Endothelial cell of umbilical vein (primary cell): ENCODE measurements at regions not wholly inside any gene's neighbourhood (a gene's known extent, or its start where the extent isn't known, plus 50 kb on each side); places are given as distances from the start of the nearest gene placed in this dataset.
"Not testable (repeated sequence)": the region's sequence is repeated elsewhere in the genome, so short reads cannot be mapped to it uniquely, and the experiment has no call there.

ENCODE experiments used
- CTCF ChIP-seq, 2 donors: IDR thresholded peaks; 1 replicate in 1 of 2; 2 replicates in 1 of 2; pipeline ENCODE4 v1.5.1; 2011; ENCODE audit warnings: low read length in 2 of 2, mild to moderate bottlenecking in 2 of 2, moderate library complexity in 2 of 2, control low read depth in 1 of 2, inconsistent platforms in 1 of 2, low read depth in 1 of 2; ENCODE audit not compliant: insufficient read depth in 1 of 2; ENCODE audit errors: extremely low read depth in 1 of 2
- POLR2A ChIP-seq: IDR thresholded peaks from 2 replicates; pipeline ENCODE4 v1.6.1; 2012; ENCODE audit warnings: low read depth, mild to moderate bottlenecking, control low read depth, low read length

GRCh38 chr3:150270444-150270843 is 137.7 kb upstream of the TSC22D2 start:
- not testable (repeated sequence) for TF ChIP-seq CTCF (IDR thresholded peaks at IDR 0.05; ENCODE audit: extremely low read depth in 1 of 2, insufficient read depth in 1 of 2, low read depth in 1 of 2, low read length in 2 of 2); POLR2A
